ENCODE measurements at regions not wholly inside any gene's neighbourhood (a gene's known extent, or its start where the extent isn't known, plus 50 kb on each side); places are given as distances from the start of the nearest gene placed in this dataset.
A peak's percentile ranks its signal among the peaks of the same experiment; 100 is the strongest.

- TF ChIP-seq HES1 (IDR thresholded peaks at IDR 0.05; ENCODE audit: low read depth) (no peak), TCF7 (IDR thresholded peaks at IDR 0.05; ENCODE audit: borderline replicate concordance) (no peak), FIP1L1 (IDR thresholded peaks at IDR 0.05; ENCODE audit: low read depth, low read length, poor library complexity, severe bottlenecking) (no peak), HOXB6 (CRISPR knock-in tag; IDR thresholded peaks at IDR 0.05; ENCODE audit: borderline replicate concordance) (no peak), ZFX (CRISPR knock-in tag; IDR thresholded peaks at IDR 0.05) (no peak), SNIP1 (IDR thresholded peaks at IDR 0.05; ENCODE audit: low read depth) (no peak), ETV6 (IDR thresholded peaks at IDR 0.05; ENCODE audit: borderline replicate concordance in 1 of 2, low read depth in 2 of 2, low read length in 1 of 2) (no peak), ETV6 (CRISPR knock-in tag; IDR thresholded peaks at IDR 0.05; ENCODE audit: borderline replicate concordance) (no peak), TAF7 (tag; IDR thresholded peaks at IDR 0.05) (0 out of 2 replicates have a peak, but pooled peaks have one; percentile 3), RBM22 (IDR thresholded peaks at IDR 0.05; ENCODE audit: low read depth, low read length, poor library complexity, severe bottlenecking) (no peak), RERE (CRISPR knock-in tag; IDR thresholded peaks at IDR 0.05; ENCODE audit: borderline replicate concordance) (no peak), ZFP30 (CRISPR knock-in tag; IDR thresholded peaks at IDR 0.05; ENCODE audit: borderline replicate concordance) (no peak), ZFPM2 (CRISPR knock-in tag; IDR thresholded peaks at IDR 0.05) (no peak; the same call in 1 of the 2 replicates), ETS1 (conservative IDR thresholded peaks at IDR 0.05; ENCODE audit: control insufficient read depth, low read depth, low read length) (no peak), SMAD2 (IDR thresholded peaks at IDR 0.05; ENCODE audit: low read depth, low read length) (no peak), TFE3 (CRISPR knock-in tag; IDR thresholded peaks at IDR 0.05) (no peak), STAT5A (IDR thresholded peaks at IDR 0.05; ENCODE audit: borderline replicate concordance, low read length) (no peak), KLF6 (CRISPR knock-in tag; IDR thresholded peaks at IDR 0.05; ENCODE audit: borderline replicate concordance) (peak; percentile 88; the same call in 1 of the 2 replicates), MAX (CRISPR knock-in tag; IDR thresholded peaks at IDR 0.05) (no peak), KAT7 (CRISPR knock-in tag; IDR thresholded peaks at IDR 0.05; ENCODE audit: borderline replicate concordance) (no peak)
Measured at GRCh38 chr5:43773478-43773844, 170.5 kb downstream of the NNT start (continued).
